ENCODE measurements at regions not wholly inside any gene's neighbourhood (a gene's known extent, or its start where the extent isn't known, plus 50 kb on each side); places are given as distances from the start of the nearest gene placed in this dataset.

- TF ChIP-seq ETS1 (CRISPR knock-in tag; IDR thresholded peaks at IDR 0.05), result no peak
- no peak for TF ChIP-seq ZNF678 (CRISPR knock-in tag; IDR thresholded peaks at IDR 0.05)
- no peak for TF ChIP-seq ZNF75D (CRISPR knock-in tag; IDR thresholded peaks at IDR 0.05; ENCODE audit: borderline replicate concordance)
- no peak for TF ChIP-seq PAF1 (CRISPR knock-in tag; IDR thresholded peaks at IDR 0.05)
- peak; percentile 72; the same call in 1 of the 2 replicates for TF ChIP-seq KDM1A (CRISPR knock-in tag; IDR thresholded peaks at IDR 0.05)
- no peak for TF ChIP-seq ZNF639 (CRISPR knock-in tag; conservative IDR thresholded peaks at IDR 0.05)
- no peak for TF ChIP-seq ZFYVE20 (CRISPR knock-in tag; IDR thresholded peaks at IDR 0.05; ENCODE audit: borderline replicate concordance, low read depth)
- TF ChIP-seq RFXAP (CRISPR knock-in tag; IDR thresholded peaks at IDR 0.05; ENCODE audit: borderline replicate concordance), result no peak
- TF ChIP-seq ZNF430 (CRISPR knock-in tag; IDR thresholded peaks at IDR 0.05), result peak; percentile 75; the same call in 1 of the 2 replicates
- no peak for TF ChIP-seq FOXM1 (CRISPR knock-in tag; IDR thresholded peaks at IDR 0.05)
- TF ChIP-seq ZNF740 (CRISPR knock-in tag; IDR thresholded peaks at IDR 0.05), result no peak
- no peak for TF ChIP-seq PCBP2 (optimal IDR thresholded peaks at IDR 0.05; ENCODE audit: low read depth, low read length, poor library complexity, severe bottlenecking)
- no peak for TF ChIP-seq ZNF577 (CRISPR knock-in tag; IDR thresholded peaks at IDR 0.05; ENCODE audit: borderline replicate concordance, low read depth)
- no peak; the same call in 1 of the 2 replicates for TF ChIP-seq ZSCAN29 (CRISPR knock-in tag; conservative IDR thresholded peaks at IDR 0.05)
- TF ChIP-seq ZNF44 (CRISPR knock-in tag; IDR thresholded peaks at IDR 0.05), result no peak
- TF ChIP-seq ZFP36L2 (CRISPR knock-in tag; IDR thresholded peaks at IDR 0.05), result no peak
- no peak for TF ChIP-seq SSRP1 (CRISPR knock-in tag; IDR thresholded peaks at IDR 0.05)
- no peak for TF ChIP-seq ZSCAN25 (CRISPR knock-in tag; IDR thresholded peaks at IDR 0.05)
- TF ChIP-seq KDM5B (CRISPR knock-in tag; IDR thresholded peaks at IDR 0.05; ENCODE audit: borderline replicate concordance), result no peak
- no peak for TF ChIP-seq GTF2F1 (IDR thresholded peaks at IDR 0.05; ENCODE audit: low read length)
- no peak for TF ChIP-seq ZNF274 (CRISPR knock-in tag; IDR thresholded peaks at IDR 0.05)
- TF ChIP-seq TAF1 (CRISPR knock-in tag; IDR thresholded peaks at IDR 0.05), result no peak
- TF ChIP-seq ZNF264 (CRISPR knock-in tag; IDR thresholded peaks at IDR 0.05), result peak; percentile 46; the same call in 1 of the 2 replicates
- TF ChIP-seq ETV6 (CRISPR knock-in tag; conservative IDR thresholded peaks at IDR 0.05), result no peak
- no peak for TF ChIP-seq PLSCR1 (CRISPR knock-in tag; IDR thresholded peaks at IDR 0.05; ENCODE audit: borderline replicate concordance)
- no peak for TF ChIP-seq CSRNP1 (CRISPR knock-in tag; IDR thresholded peaks at IDR 0.05)
- no peak for TF ChIP-seq ZNF333 (CRISPR knock-in tag; IDR thresholded peaks at IDR 0.05; ENCODE audit: borderline replicate concordance)
Measured at GRCh38 chr1:8094481-8095241, 68.6 kb upstream of the ERRFI1 start (continued).
